Upper lobe of left lung (tissue), 4 donors: ENCODE measurements at regions not wholly inside any gene's neighbourhood (a gene's known extent, or its start where the extent isn't known, plus 50 kb on each side); places are given as distances from the start of the nearest gene placed in this dataset.

Experiments used
- EP300 ChIP-seq, 4 donors: sonication (generic); formaldehyde crosslinking; IDR thresholded peaks; one replicate each; pipeline ENCODE4 v1.5.1; 2017; ENCODE audit warnings: antibody characterized with exemption in 4 of 4, control low read depth in 2 of 4
- TF ChIP-seq, protein P1 (sequence below), 6 experiments: fragments of 450-650 bp in 4 of 6; fragments of 200-600 bp in 2 of 6; sonication (generic) in 2 of 6; IDR thresholded peaks; one replicate each; pipeline ENCODE4 v1.5.1; 2016 to 2019; ENCODE audit warnings: antibody characterized with exemption in 6 of 6

GRCh38 chr18:78547817-78548216 is 431.8 kb upstream of the SALL3 start:
- TF ChIP-seq EP300 (IDR thresholded peaks at IDR 0.05), result no peak
- TF ChIP-seq, protein P1, sequence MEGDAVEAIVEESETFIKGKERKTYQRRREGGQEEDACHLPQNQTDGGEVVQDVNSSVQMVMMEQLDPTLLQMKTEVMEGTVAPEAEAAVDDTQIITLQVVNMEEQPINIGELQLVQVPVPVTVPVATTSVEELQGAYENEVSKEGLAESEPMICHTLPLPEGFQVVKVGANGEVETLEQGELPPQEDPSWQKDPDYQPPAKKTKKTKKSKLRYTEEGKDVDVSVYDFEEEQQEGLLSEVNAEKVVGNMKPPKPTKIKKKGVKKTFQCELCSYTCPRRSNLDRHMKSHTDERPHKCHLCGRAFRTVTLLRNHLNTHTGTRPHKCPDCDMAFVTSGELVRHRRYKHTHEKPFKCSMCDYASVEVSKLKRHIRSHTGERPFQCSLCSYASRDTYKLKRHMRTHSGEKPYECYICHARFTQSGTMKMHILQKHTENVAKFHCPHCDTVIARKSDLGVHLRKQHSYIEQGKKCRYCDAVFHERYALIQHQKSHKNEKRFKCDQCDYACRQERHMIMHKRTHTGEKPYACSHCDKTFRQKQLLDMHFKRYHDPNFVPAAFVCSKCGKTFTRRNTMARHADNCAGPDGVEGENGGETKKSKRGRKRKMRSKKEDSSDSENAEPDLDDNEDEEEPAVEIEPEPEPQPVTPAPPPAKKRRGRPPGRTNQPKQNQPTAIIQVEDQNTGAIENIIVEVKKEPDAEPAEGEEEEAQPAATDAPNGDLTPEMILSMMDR (IDR thresholded peaks at IDR 0.05), result no peak
